ENCODE measurements at regions not wholly inside any gene's neighbourhood (a gene's known extent, or its start where the extent isn't known, plus 50 kb on each side); places are given as distances from the start of the nearest gene placed in this dataset.

DNA sequence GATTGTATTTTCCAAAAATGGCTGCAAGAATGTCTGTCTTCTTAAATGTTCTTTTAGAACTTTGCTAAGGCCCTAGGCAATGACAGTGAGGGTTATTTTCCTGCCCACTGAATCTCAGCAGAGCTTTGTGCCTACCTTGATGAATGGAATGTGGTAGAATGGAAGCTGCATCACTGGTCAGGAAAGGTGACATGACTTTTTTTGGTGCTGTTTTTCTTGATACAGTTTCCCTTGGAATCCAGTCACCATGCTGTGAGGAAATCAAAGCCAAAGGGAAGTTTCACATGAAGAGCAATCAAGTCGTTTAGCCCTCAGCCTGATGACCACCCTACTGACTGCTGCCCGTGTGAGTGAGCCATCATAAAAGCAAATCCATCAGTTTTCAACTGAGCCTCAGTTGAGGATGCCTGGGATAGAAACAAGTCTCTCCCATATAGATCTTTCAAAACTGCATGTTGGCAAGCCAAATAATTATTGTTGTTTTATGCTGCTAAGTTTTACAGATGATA is 886.0 kb upstream of the FBXO33 start:
- Histone ChIP-seq H3K27ac (ENCODE audit: low read depth in 1 of 2, low read length in 2 of 2) (no peak overlapping the region), H3K4me2 (replicated peaks; ENCODE audit: extremely low read depth, low read length, poor library complexity, severe bottlenecking) (no peak overlapping the region), H2AFZ (ENCODE audit: insufficient read depth, low read depth, low read length, poor library complexity, severe bottlenecking) (no peak overlapping the region), H3K27me3 (ENCODE audit: control insufficient read depth in 2 of 2, insufficient read depth in 2 of 2, low read length in 2 of 2) (no peaks in the 10 kb centered on the region), H3K9ac (ENCODE audit: insufficient read depth, low read length, poor library complexity, severe bottlenecking) (no peak overlapping the region), H3K4me1 (ENCODE audit: control insufficient read depth in 1 of 2, insufficient read depth in 2 of 2, low read length in 2 of 2) (no peaks in the 10 kb centered on the region), H3K9me3 (replicated peaks in 1 of 2; ENCODE audit: control insufficient read depth in 1 of 2, insufficient read depth in 1 of 2, low read length in 2 of 2) (no peaks in the 10 kb centered on the region), H3K36me3 (replicated peaks in 1 of 2; ENCODE audit: control insufficient read depth in 1 of 2, insufficient read depth in 2 of 2, low read length in 2 of 2) (no peaks in the 10 kb centered on the region), H3K4me3 (replicated peaks in 1 of 3; ENCODE audit: low read depth in 2 of 3, low read length in 3 of 3) (no peak overlapping the region), H3K79me2 (ENCODE audit: insufficient read depth, low read length) (no peaks in the 10 kb centered on the region), H4K20me1 (ENCODE audit: insufficient read depth, low read length) (no peaks in the 10 kb centered on the region)
- TF ChIP-seq, protein P1, sequence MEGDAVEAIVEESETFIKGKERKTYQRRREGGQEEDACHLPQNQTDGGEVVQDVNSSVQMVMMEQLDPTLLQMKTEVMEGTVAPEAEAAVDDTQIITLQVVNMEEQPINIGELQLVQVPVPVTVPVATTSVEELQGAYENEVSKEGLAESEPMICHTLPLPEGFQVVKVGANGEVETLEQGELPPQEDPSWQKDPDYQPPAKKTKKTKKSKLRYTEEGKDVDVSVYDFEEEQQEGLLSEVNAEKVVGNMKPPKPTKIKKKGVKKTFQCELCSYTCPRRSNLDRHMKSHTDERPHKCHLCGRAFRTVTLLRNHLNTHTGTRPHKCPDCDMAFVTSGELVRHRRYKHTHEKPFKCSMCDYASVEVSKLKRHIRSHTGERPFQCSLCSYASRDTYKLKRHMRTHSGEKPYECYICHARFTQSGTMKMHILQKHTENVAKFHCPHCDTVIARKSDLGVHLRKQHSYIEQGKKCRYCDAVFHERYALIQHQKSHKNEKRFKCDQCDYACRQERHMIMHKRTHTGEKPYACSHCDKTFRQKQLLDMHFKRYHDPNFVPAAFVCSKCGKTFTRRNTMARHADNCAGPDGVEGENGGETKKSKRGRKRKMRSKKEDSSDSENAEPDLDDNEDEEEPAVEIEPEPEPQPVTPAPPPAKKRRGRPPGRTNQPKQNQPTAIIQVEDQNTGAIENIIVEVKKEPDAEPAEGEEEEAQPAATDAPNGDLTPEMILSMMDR (IDR thresholded peaks at IDR 0.05) = no peak
- Mint-ChIP-seq H3K27me3 (ENCODE audit: low read depth in 3 of 3) (no peaks in the 10 kb centered on the region), H3K4me1 (no peaks in the 10 kb centered on the region), H3K4me3 (no peak overlapping the region), H3K9me3 (peaks cover 0 to 7% (median 2%) of the 10 kb centered on the region in 7 donors), H3K36me3 (no peaks in the 10 kb centered on the region), H3K27ac (no peak overlapping the region)
- no peak for DNase-seq
- WGBS (ENCODE audit: insufficient coverage) = no CpG with 5 or more reads among the region's 2 CpGs
- intact Hi-C loops (cut with micrococcal nuclease) = no loop called here

DNA sequence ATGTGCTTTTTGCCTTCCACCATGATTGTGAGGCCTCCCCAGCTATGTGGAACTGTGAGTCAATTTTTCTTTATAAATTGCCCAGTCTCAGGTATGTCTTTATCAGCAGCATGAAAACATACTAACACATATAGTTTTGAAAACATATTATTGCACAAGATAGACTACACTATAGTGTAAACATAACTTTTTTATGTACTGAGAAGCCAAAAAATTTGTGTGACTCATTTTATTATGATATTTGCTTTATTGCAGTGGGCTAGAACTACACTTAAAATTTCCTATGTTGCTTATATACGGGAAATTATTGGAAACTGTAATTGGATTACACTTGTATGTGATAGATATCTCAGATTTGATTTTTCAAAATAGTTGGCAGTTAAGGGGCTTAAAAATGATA is 885.5 kb upstream of the FBXO33 start:
- Histone ChIP-seq H3K4me1 (ENCODE audit: control insufficient read depth in 1 of 2, insufficient read depth in 2 of 2, low read length in 2 of 2) (no peaks in the 10 kb centered on the region), H3K27ac (ENCODE audit: low read depth in 1 of 2, low read length in 2 of 2) (no peak overlapping the region), H3K36me3 (replicated peaks in 1 of 2; ENCODE audit: control insufficient read depth in 1 of 2, insufficient read depth in 2 of 2, low read length in 2 of 2) (no peaks in the 10 kb centered on the region), H3K9ac (ENCODE audit: insufficient read depth, low read length, poor library complexity, severe bottlenecking) (no peak overlapping the region), H3K4me3 (replicated peaks in 1 of 3; ENCODE audit: low read depth in 2 of 3, low read length in 3 of 3) (no peak overlapping the region), H3K4me2 (replicated peaks; ENCODE audit: extremely low read depth, low read length, poor library complexity, severe bottlenecking) (no peak overlapping the region), H3K79me2 (ENCODE audit: insufficient read depth, low read length) (no peaks in the 10 kb centered on the region), H4K20me1 (ENCODE audit: insufficient read depth, low read length) (no peaks in the 10 kb centered on the region), H3K27me3 (ENCODE audit: control insufficient read depth in 2 of 2, insufficient read depth in 2 of 2, low read length in 2 of 2) (no peaks in the 10 kb centered on the region), H3K9me3 (replicated peaks in 1 of 2; ENCODE audit: control insufficient read depth in 1 of 2, insufficient read depth in 1 of 2, low read length in 2 of 2) (no peaks in the 10 kb centered on the region), H2AFZ (ENCODE audit: insufficient read depth, low read depth, low read length, poor library complexity, severe bottlenecking) (no peak overlapping the region)
- WGBS (ENCODE audit: insufficient coverage) = no CpG with 5 or more reads among the region's 1 CpG
- Mint-ChIP-seq H3K9me3 (peaks cover 0 to 8% (median 2%) of the 10 kb centered on the region in 7 donors), H3K36me3 (no peaks in the 10 kb centered on the region), H3K27ac (no peak overlapping the region), H3K4me1 (no peaks in the 10 kb centered on the region), H3K4me3 (no peak overlapping the region), H3K27me3 (ENCODE audit: low read depth in 3 of 3) (no peaks in the 10 kb centered on the region)
- DNase-seq = no peak
- intact Hi-C loops (cut with micrococcal nuclease) = no loop called here
- TF ChIP-seq, protein P1 (IDR thresholded peaks at IDR 0.05) = no peak
